ENCODE measurements at regions not wholly inside any gene's neighbourhood (a gene's known extent, or its start where the extent isn't known, plus 50 kb on each side); places are given as distances from the start of the nearest gene placed in this dataset.

- TF ChIP-seq CTCF (IDR thresholded peaks at IDR 0.05; ENCODE audit: low read depth, low read length, missing control alignments) = no peak
- H3K4me3 ChIP-seq (replicated peaks; ENCODE audit: low read depth, low read length) = no peak overlapping the region
- DNase-seq (ENCODE audit: extremely low read depth, low read depth) = no peak
Observed at GRCh38 chr10:128286762-128287500, 160.7 kb upstream of the MKI67 start.

GRCh38 chr10:128287921-128288320, 161.7 kb upstream of the MKI67 start:
- TF ChIP-seq CTCF (IDR thresholded peaks at IDR 0.05; ENCODE audit: low read depth, low read length, missing control alignments) = no peak
- DNase-seq (ENCODE audit: extremely low read depth, low read depth) = no peak

GRCh38 chr10:128289621-128290020, 163.4 kb upstream of the MKI67 start:
- H3K4me3 ChIP-seq (replicated peaks; ENCODE audit: low read depth, low read length) = no peak overlapping the region
- TF ChIP-seq CTCF (IDR thresholded peaks at IDR 0.05; ENCODE audit: low read depth, low read length, missing control alignments) = no peak
- DNase-seq (ENCODE audit: extremely low read depth, low read depth) = no peak

More at GRCh38 chr10:128287921-128288320, 161.7 kb upstream of the MKI67 start:
- no peak overlapping the region for H3K4me3 ChIP-seq (replicated peaks; ENCODE audit: low read depth, low read length)

GRCh38 chr10:128295003-128295402, 168.8 kb upstream of the MKI67 start:
- no peak for TF ChIP-seq CTCF (IDR thresholded peaks at IDR 0.05; ENCODE audit: low read depth, low read length, missing control alignments)
- no peak overlapping the region for H3K4me3 ChIP-seq (replicated peaks; ENCODE audit: low read depth, low read length)
- no peak for DNase-seq (ENCODE audit: extremely low read depth, low read depth)

- H3K4me3 ChIP-seq (replicated peaks; ENCODE audit: low read depth, low read length) = no peak overlapping the region
- no peak for DNase-seq (ENCODE audit: extremely low read depth, low read depth)
- TF ChIP-seq CTCF (IDR thresholded peaks at IDR 0.05; ENCODE audit: low read depth, low read length, missing control alignments) = no peak
Observed at GRCh38 chr10:128296253-128297007, 170.2 kb upstream of the MKI67 start.

GRCh38 chr10:128297709-128298378, 171.6 kb upstream of the MKI67 start:
- TF ChIP-seq CTCF (IDR thresholded peaks at IDR 0.05; ENCODE audit: low read depth, low read length, missing control alignments) = no peak
- DNase-seq (ENCODE audit: extremely low read depth, low read depth) = no peak
- no peak overlapping the region for H3K4me3 ChIP-seq (replicated peaks; ENCODE audit: low read depth, low read length)

Measured in HFF-Myc (cell line).